PFSK-1 (cell line): ENCODE measurements at regions not wholly inside any gene's neighbourhood (a gene's known extent, or its start where the extent isn't known, plus 50 kb on each side); places are given as distances from the start of the nearest gene placed in this dataset.

ENCODE experiments used
- FOXP2 ChIP-seq: optimal IDR thresholded peaks from 2 replicates; pipeline ENCODE3; 2011; ENCODE audit warnings: borderline replicate concordance, control low read depth, inconsistent platforms; ENCODE audit not compliant: insufficient read depth; ENCODE audit errors: extremely low read length, extremely low read depth
- POLR2AphosphoS5 ChIP-seq: IDR thresholded peaks from 2 replicates; pipeline ENCODE4 v1.6.1; 2012; ENCODE audit warnings: low read depth, mild to moderate bottlenecking, control low read depth, low read length, moderate library complexity
- SIN3A ChIP-seq: IDR thresholded peaks from 2 replicates; pipeline ENCODE4 v1.6.1; 2012; ENCODE audit warnings: mild to moderate bottlenecking, low read length, moderate library complexity, borderline replicate concordance; ENCODE audit not compliant: insufficient read depth
- TAF1 ChIP-seq: IDR thresholded peaks from 2 replicates; pipeline ENCODE4 v1.6.1; 2012; ENCODE audit warnings: low read length, control low read depth, borderline replicate concordance; ENCODE audit not compliant: insufficient read depth
- TF ChIP-seq, protein P1 (sequence below), 2 experiments: IDR thresholded peaks; 2 replicates each; pipeline versions ENCODE4 v1.6.1 to v1.8.0; 2011 to 2012; ENCODE audit warnings: low read depth in 2 of 2, low read length in 2 of 2, control low read depth in 1 of 2, inconsistent platforms in 1 of 2, mild to moderate bottlenecking in 1 of 2, moderate library complexity in 1 of 2; ENCODE audit not compliant: insufficient read depth in 1 of 2

DNA sequence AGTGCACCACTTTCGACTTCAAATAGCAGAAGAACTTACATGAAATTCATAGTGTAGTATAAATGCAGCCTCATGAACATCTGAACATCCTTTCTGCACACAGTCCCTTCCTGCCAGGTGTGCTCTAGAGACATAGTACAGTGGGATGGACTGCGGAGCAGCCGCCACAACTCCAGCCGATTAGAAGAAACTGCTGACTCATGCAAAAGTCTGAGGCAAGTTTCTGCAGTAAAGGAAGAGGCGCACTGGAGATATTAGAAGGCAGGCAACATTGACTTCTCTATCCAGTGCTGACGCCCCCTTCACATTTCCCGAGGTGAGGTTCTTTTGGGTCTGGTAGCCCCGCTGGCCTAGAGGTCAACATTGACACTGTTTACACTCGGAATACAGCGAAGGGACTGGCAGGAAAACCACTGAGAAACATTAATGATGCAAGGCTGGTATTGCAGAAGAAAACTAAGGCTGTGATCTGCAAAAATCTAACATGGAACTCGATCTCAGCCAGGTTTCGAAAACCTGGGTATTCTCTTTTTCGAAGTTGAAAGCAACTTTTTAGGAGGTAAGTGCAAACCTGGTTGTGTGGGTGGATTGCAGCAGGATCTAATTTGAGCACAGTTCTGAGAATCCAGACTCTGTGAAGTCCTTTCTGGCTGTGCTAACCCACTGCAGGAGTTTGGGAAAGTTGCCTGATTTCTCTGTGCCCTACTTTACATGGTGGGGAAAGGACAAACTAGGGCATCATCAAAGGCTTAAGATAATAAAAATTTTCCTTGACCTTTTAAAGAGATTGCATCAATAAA, 90.7 kb downstream of the CDC7 start:
- no peak for TF ChIP-seq POLR2AphosphoS5
- no peak for TF ChIP-seq FOXP2
- no peak for TF ChIP-seq SIN3A
- no peak for TF ChIP-seq TAF1
- TF ChIP-seq, protein P1, sequence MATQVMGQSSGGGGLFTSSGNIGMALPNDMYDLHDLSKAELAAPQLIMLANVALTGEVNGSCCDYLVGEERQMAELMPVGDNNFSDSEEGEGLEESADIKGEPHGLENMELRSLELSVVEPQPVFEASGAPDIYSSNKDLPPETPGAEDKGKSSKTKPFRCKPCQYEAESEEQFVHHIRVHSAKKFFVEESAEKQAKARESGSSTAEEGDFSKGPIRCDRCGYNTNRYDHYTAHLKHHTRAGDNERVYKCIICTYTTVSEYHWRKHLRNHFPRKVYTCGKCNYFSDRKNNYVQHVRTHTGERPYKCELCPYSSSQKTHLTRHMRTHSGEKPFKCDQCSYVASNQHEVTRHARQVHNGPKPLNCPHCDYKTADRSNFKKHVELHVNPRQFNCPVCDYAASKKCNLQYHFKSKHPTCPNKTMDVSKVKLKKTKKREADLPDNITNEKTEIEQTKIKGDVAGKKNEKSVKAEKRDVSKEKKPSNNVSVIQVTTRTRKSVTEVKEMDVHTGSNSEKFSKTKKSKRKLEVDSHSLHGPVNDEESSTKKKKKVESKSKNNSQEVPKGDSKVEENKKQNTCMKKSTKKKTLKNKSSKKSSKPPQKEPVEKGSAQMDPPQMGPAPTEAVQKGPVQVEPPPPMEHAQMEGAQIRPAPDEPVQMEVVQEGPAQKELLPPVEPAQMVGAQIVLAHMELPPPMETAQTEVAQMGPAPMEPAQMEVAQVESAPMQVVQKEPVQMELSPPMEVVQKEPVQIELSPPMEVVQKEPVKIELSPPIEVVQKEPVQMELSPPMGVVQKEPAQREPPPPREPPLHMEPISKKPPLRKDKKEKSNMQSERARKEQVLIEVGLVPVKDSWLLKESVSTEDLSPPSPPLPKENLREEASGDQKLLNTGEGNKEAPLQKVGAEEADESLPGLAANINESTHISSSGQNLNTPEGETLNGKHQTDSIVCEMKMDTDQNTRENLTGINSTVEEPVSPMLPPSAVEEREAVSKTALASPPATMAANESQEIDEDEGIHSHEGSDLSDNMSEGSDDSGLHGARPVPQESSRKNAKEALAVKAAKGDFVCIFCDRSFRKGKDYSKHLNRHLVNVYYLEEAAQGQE (IDR thresholded peaks at IDR 0.05; ENCODE audit: insufficient read depth in 1 of 2, low read depth in 2 of 2, low read length in 2 of 2), result no peak

DNA sequence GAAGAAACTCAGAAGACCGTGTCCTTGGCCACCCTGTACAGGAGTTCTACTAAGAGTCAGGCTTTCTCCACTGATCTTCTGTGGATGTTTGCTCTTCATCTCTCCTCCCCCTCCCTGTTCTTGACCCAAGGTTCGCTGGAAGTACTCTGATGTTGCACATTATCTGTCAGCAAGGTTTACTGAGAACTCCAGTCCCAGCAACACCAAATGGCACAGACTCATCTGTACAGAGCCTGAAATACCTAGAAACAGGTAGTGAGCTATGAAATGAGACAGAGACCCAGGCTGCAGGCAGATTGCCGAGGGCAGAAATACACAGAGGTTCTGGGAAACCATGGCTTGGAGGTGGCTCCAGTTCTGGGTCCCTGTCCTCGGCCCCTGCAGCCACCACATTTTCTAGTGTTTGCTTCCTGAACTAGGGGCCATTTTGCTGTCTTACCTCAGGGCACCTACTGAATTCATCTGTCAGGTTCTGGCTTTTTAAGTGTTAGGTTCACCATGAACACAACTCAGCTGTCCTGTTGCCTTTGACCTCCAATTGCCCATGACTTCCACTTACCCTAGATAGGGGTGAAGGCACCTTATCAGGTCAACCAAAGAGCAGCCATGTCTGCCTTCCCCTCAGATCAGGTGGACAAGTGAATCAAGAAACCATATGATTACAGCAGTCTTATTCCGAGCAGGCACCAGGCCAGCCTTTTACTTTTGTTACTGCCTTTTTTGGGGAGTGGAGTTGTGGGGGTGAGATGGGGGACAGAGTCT, 92.2 kb downstream of the CDC7 start:
- TF ChIP-seq FOXP2 (no peak), SIN3A (no peak), TAF1 (no peak), POLR2AphosphoS5 (no peak)
- TF ChIP-seq, protein P1 (IDR thresholded peaks at IDR 0.05; ENCODE audit: insufficient read depth in 1 of 2, low read depth in 2 of 2, low read length in 2 of 2), result no peak

DNA sequence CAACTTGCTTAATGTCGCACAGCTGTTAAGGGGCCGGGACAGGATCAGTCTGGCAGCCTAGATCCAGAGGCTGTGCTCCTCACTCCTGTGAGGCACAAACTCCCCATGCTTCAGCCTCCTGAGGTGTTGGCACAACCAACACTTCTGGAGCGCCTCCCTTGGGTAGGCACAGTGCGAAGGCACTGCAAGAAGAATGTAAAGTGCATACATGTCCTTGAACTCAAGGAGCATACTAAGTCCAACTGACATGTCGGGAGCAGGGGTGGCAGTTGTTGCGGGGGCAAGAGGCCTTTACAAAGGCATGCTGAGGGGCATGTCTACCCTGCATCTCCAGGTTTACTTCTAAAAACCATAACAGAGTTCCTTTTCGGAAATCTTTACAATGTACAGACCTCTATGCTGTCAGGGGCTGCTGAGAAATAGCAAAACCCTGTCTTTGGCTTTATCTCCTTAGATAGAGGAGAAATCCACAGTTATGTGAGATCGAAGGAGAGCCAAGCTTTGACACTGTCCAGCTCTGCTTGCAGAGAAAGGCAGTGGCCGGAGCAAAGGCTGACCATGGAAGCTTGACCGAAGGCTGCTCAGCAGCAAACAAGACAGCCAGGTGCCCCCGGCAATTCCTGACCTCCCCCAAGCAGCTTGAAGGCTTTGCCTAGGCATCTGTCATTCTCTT, 93.9 kb downstream of the CDC7 start:
- TF ChIP-seq TAF1 (no peak), SIN3A (no peak), FOXP2 (no peak), POLR2AphosphoS5 (no peak)
- TF ChIP-seq, protein P1 (IDR thresholded peaks at IDR 0.05; ENCODE audit: insufficient read depth in 1 of 2, low read depth in 2 of 2, low read length in 2 of 2), result no peak

DNA sequence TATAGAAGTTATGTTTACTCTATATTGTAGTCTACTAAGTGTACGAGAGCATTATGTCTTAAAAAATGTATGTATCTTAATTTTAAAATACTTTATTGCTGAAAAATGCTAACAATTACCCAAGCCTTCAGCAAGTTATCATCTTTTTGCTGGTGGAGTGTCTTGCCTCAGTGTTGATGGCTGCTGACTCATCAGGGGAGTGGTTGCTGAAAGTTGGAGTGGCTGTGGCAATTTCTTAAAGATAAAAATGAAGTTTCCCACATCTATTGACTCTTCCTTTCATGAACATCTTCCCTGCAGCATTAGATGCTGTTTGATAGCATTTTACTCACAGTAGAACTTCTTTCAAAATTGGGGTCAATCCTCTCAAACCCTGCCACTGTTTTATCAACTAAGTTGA, 95.8 kb downstream of the CDC7 start:
- TF ChIP-seq FOXP2 (no peak), TAF1 (no peak), POLR2AphosphoS5 (no peak), SIN3A (no peak)
- TF ChIP-seq, protein P1 (IDR thresholded peaks at IDR 0.05; ENCODE audit: insufficient read depth in 1 of 2, low read depth in 2 of 2, low read length in 2 of 2), result no peak
